ENCODE measurements at regions not wholly inside any gene's neighbourhood (a gene's known extent, or its start where the extent isn't known, plus 50 kb on each side); places are given as distances from the start of the nearest gene placed in this dataset.

DNA sequence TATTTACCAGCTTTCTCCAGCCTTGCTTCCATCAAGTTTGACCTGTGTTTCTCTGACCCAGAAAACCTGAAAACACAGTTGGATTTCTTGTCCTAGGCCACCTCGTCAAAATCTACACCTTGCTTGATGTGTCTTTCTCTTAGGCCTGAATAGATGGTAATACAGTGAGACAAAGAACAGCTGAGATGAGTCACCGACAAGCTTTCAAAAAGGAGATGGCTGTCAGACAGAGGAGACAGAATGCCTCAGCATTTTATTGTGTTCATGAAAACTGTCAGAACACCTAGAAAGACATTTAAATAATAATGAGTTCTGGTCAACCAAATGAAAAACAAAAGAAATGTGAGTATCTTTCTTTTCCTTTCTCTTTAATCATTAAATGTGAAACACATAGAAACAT lies 119.7 kb upstream of the SORCS1 start:
- no peaks in the 10 kb centered on the region for H3K4me1 ChIP-seq (ENCODE audit: control insufficient read depth in 1 of 2, insufficient read depth in 2 of 2, low read length in 2 of 2)
- H3K9me3 ChIP-seq (ENCODE audit: control insufficient read depth in 1 of 2, insufficient read depth in 1 of 2, low read depth in 1 of 2, low read length in 2 of 2): peaks cover 33 to 46% of the 10 kb centered on the region in 2 experiments; a peak in 3 of 4 replicates
- no TSS peak for BruUV-seq (replicated peaks)
- H3K4me3 ChIP-seq (replicated peaks in 1 of 2; ENCODE audit: low read depth in 1 of 2, low read length in 2 of 2): no peak overlapping the region
- no peak overlapping the region for H3K27ac ChIP-seq (ENCODE audit: low read depth, low read length)
- DNase-seq (ENCODE audit: low read depth, low spot score) (no peak), ATAC-seq (no peak)
- POLR2A ChIA-PET: no interaction called here
- intact Hi-C loops (cut with micrococcal nuclease): no loop called here
- TF ChIP-seq ELF1 (IDR thresholded peaks at IDR 0.05; ENCODE audit: borderline replicate concordance, low read depth): no peak
- TF ChIP-seq SRF (IDR thresholded peaks at IDR 0.05; ENCODE audit: low read depth): no peak
- TF ChIP-seq RAD21 (IDR thresholded peaks at IDR 0.05; ENCODE audit: low read depth): no peak
- TF ChIP-seq TCF7L2 (IDR thresholded peaks at IDR 0.05; ENCODE audit: borderline replicate concordance, extremely low read depth, insufficient read depth, insufficient read length): no peak
- TF ChIP-seq YY1 (IDR thresholded peaks at IDR 0.05; ENCODE audit: extremely low read depth, insufficient replicate concordance, low read depth, low read length): no peak
- TF ChIP-seq CEBPB (IDR thresholded peaks at IDR 0.05; ENCODE audit: low read depth): no peak
- no peak for TF ChIP-seq EZH2 (IDR thresholded peaks at IDR 0.05)
- TF ChIP-seq EZH2phosphoT487 (IDR thresholded peaks at IDR 0.05; ENCODE audit: borderline replicate concordance): no peak
- TF ChIP-seq POLR2AphosphoS5 (IDR thresholded peaks at IDR 0.05; ENCODE audit: low read depth, low read length): no peak
- TF ChIP-seq EGR1 (IDR thresholded peaks at IDR 0.05; ENCODE audit: low read depth): no peak
- TF ChIP-seq FOSL1 (IDR thresholded peaks at IDR 0.05; ENCODE audit: low read depth): no peak
- no peak for TF ChIP-seq SP1 (IDR thresholded peaks at IDR 0.05; ENCODE audit: low read depth)
- TF ChIP-seq, protein P1, sequence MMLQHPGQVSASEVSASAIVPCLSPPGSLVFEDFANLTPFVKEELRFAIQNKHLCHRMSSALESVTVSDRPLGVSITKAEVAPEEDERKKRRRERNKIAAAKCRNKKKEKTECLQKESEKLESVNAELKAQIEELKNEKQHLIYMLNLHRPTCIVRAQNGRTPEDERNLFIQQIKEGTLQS (IDR thresholded peaks at IDR 0.05): no peak
- TF ChIP-seq CBX3 (IDR thresholded peaks at IDR 0.05; ENCODE audit: low read depth): no peak
- no peak for TF ChIP-seq POLR2A (IDR thresholded peaks at IDR 0.05; ENCODE audit: borderline replicate concordance, extremely low read depth, insufficient read depth, insufficient read length)
- TF ChIP-seq, protein P2, sequence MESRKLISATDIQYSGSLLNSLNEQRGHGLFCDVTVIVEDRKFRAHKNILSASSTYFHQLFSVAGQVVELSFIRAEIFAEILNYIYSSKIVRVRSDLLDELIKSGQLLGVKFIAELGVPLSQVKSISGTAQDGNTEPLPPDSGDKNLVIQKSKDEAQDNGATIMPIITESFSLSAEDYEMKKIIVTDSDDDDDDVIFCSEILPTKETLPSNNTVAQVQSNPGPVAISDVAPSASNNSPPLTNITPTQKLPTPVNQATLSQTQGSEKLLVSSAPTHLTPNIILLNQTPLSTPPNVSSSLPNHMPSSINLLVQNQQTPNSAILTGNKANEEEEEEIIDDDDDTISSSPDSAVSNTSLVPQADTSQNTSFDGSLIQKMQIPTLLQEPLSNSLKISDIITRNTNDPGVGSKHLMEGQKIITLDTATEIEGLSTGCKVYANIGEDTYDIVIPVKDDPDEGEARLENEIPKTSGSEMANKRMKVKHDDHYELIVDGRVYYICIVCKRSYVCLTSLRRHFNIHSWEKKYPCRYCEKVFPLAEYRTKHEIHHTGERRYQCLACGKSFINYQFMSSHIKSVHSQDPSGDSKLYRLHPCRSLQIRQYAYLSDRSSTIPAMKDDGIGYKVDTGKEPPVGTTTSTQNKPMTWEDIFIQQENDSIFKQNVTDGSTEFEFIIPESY (IDR thresholded peaks at IDR 0.05; ENCODE audit: extremely low read depth, insufficient replicate concordance, low read length): no peak
- H3K27me3 ChIP-seq (ENCODE audit: insufficient read depth, low read length): no peaks in the 10 kb centered on the region
- H2AFZ ChIP-seq (ENCODE audit: low read depth, low read length, poor library complexity, severe bottlenecking): no peak overlapping the region
- RAD21 ChIA-PET (ENCODE audit: low non-redundant PET in 1 of 2, low total read pairs in 2 of 2, uncharacterized antibody in 2 of 2, unreplicated experiment in 2 of 2): no interaction called here
- no peaks in the 10 kb centered on the region for H3K79me2 ChIP-seq (ENCODE audit: insufficient read depth, low read length)
- no peak overlapping the region for H3K4me2 ChIP-seq (ENCODE audit: low read length)
- no peak overlapping the region for H3K9ac ChIP-seq (ENCODE audit: low read length)
- no peaks in the 10 kb centered on the region for H3K9me2 ChIP-seq (ENCODE audit: insufficient read depth)
- CTCF ChIA-PET: no interaction called here
- H3K36me3 ChIP-seq (ENCODE audit: control insufficient read depth in 1 of 2, insufficient read depth in 2 of 2, low read length in 2 of 2): no peaks in the 10 kb centered on the region
- H4K20me1 ChIP-seq (ENCODE audit: insufficient read depth): no peaks in the 10 kb centered on the region

All from HCT116 (cell line).